ENCODE measurements at regions not wholly inside any gene's neighbourhood (a gene's known extent, or its start where the extent isn't known, plus 50 kb on each side); places are given as distances from the start of the nearest gene placed in this dataset.
"Not testable (repeated sequence)": the region's sequence is repeated elsewhere in the genome, so short reads cannot be mapped to it uniquely, and the experiment has no call there.

DNA sequence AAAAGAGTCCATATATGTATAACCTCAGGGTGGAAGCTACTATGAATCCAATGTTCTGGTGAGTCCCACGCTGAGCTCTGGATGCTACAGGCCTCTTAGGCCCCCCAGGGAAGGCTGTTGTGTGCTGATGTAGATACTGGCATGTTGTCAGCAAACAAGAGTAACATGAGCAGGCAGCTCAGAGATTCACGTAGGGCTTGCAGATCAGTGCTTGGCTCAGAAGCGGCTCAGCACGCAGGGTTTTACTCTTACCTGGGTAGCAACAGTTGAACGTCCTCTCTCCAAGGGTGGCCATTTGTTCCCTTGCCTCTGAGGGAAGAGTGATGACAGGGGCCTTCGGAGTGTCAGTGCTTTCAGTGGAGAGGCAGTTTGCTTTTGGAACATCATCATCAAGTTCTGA, 93.4 kb downstream of the ZFP64 start:
- no peak for DNase-seq

DNA sequence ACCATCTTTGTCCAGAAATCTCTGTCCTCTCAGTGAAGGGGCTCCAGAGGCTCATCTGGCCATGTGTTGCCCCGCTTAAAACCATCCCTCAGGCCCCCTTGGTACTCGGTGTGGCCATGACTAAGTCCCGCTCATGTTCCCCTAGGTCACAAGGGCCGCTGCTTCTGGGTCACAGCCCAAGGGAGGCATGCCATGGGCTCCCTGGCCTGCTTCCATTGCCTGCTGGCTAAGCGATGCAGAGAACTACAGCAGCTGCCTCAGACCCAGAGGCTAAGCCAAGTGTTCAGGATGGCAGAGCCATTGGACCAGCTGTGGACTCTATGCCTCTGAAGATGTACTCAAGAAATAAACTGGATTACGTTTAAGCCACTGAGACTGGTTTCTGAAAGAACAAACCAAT, 95.5 kb downstream of the ZFP64 start:
- no peak for DNase-seq

DNA sequence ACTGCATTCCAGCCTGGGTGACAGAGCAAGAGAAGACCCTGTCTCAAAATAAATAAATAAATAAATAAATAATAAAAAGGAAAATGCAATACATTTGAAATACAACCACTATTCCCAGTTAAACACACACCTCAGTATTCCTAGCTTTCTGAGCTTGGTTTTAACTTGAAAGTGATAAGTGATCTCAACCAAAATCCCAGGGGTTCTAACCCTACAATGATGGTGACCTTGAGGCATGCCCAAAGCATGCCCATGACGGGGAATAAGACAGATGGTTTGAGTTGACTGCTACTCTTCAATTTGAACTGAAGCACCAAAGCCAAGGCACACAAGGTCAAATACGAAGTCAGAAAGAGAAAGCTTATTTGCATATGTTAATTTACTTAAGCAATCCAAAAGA, 96.9 kb downstream of the ZFP64 start:
- no peak for DNase-seq

DNA sequence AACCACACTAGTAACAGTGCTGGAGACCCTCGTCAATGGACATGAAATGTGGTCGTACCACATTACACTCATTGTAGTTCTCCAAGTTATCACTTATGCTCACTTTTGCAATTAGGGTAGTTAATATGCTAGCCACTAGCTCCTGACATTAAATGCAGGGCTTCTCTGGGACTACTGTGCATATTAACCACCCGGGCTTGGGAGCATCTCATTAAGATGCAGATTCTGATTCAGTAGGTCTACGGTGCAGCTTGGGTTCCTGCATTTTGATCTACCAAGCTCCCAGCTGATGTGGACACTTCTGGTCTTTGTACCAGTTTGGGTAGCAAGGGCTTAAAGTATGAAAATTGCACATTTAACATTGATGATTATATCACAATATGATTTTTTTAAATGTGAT, 98.0 kb downstream of the ZFP64 start:
- no peak for DNase-seq

DNA sequence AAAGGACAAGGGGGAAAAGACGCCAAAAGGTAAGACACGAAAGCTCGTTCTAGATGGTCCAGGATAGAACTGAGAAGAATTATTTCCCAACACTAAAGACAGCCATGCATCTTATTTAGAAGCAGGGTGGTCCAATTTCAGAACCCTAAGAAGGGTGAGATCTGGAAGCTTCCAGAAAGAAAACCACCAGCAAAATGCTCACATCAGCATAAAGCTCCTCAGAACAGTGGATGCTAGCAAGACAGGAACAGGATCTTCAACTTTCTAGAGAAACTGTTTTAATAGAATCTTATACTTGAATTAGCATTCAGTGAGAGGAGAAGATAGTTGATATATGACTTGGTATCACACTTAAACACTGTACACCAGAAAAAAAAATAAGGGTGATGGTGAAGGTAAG, 101.5 kb downstream of the ZFP64 start:
- no peak for DNase-seq

DNA sequence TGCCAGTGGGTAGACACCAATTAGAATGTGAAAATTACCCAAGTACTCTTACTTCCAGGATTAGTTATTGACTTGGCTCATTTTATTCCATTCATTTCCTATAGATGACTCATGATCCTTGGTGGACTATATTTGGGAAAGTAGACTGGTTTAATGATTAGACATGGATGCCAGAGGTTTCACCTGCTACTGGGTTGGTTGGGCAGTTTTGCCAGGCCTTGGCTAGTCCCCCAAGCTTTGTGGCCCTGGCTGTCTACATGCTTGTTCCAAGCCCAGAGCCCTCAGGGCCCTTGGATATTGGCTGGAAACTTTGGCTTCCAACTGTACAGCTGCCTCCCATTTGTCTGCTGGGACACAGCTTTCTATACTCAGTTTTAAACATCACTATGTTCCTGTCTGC, 104.1 kb downstream of the ZFP64 start:
- no peak for DNase-seq

DNA sequence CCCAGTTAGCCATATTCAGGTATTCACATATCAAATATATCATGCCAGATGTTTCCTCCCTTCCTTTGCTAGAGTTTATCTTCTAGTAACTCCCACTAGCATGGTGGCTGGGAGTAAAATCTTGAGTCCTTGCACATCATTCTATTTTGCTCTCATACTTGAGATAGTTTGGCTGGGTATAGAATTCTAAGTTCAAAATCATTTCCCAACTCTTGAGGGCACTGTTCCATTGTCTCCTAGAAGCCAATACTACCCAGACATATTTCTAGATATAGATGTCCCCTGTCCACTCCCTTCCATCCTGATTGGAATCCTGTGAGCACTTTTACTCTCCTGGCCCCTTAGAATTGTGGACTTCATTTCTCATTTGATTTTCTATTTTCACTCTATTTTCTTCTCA, 104.7 kb downstream of the ZFP64 start:
- DNase-seq: no peak

DNA sequence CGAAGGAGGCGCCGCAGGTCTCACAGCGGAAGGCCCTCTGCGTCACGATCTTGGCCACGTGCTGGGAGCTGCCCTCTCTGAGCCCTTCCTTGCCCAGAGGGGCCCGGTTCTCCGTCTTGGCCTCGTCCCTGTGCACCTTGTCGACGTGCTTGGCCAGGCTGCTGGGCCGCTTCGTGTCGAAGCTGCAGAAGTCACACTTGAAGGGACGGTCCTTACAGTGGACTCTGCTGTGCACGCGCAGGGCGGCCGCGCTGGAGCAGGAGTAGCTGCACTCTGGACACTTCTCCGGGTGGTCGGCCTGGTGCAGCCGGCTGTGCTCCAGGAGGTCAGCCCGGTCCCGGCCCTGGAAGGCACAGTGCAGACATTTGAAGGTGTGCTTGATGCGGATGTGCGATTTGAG, 106.9 kb downstream of the ZFP64 start:
- DNase-seq: no peak

DNA sequence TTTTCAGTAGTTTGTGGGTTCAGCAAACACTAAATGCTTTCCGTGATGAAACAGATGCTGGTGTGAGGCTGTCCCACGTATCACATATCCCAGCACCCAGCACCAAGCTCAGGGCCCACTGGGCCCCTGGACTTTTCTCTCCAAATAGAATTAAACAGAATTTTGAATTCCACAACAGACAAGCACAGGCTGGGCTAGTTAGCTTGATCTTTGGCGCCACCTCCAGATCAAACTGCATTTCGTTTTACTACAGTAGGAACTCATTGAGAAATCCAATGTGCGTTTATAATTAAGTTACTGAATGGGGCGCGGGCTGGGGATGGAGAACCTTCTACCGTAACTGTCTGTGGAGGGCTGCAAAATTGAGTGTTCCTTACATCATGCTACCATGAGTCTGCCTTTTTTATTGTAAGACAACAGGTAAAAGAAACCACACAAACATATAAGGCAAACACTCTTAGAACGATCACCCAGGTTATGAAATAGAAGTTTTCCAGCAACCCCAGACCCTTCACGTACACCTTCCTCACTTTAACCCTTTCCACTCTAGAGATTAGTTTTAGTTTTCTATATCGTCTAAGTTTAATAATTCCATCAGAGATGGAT, 107.8 kb downstream of the ZFP64 start:
- no peak for DNase-seq

DNA sequence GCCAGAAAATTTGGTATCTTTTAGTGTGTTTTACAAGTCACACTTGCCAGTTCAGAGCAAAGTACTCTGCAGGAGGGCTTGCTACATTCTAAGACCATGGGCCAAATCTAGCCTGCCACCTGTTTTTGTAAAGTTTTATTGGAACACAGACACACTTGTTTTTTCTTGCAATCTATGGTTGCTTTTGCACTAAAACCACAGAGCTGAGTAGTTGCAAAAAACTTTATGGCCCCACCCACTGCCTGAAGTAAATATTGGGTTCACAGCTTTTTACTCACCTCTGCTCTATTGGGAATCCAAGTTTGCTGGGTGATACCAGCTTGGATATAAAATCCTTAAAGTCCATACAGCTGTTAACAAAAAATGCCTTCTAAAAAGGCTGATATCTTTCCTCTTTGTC, 109.0 kb downstream of the ZFP64 start:
- DNase-seq: no peak

DNA sequence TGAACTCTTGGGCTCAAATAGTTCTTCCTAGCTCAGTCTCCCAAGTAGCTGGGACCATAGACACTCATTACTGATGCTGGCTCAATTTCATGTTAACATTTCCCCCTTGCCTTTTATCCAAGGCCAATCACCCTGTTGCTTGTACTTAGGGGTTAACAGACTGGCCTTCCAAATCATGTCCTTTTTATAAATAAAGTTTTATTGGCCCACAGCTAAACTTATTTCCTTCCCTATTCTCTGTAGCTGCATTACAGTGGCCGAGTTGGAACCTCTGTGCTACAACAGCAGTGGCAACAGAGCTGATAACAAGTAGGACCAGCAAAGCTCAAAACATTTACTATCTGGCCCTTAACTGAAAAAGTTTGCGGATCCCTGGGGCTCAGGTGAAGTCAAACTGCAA, 109.8 kb downstream of the ZFP64 start:
- no peak for DNase-seq

DNA sequence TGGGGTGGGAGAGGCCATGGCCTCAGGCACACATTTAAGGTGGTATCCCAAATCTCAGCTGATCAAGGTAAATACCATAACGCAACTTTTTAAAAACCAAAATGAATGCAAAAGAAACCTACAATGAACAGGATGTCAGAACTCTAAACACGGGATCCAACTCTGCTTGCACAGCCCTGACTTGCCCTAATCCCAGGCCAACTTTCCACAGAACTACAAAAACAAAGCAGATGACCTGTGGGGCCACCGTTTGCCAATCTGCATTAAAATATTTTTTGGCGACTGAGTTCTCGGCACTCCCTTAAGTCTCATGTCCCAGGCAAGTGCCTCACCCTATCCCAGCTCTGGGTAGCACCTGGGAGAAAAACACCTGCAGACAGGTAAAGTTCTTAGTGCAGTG, 110.5 kb downstream of the ZFP64 start:
- DNase-seq: no peak

DNA sequence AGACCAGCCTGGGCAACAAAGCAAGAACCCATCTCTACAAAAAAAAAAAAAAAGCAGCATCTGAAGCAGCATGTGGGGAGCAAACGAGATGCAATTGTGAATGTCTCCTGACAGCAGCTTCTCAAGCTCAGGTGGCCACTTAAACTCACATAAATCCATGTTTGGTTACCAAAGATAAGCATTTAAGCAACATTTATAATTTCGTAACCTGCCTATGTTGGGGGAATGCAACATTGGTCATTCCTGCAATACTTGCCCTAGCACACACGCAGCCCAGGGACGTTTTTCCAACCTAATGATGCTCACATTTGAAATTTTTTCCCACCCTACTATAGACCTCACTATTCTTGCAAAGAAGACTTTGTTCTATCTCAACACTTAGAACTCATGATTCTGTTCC, 113.3 kb downstream of the ZFP64 start:
- DNase-seq: no peak

DNA sequence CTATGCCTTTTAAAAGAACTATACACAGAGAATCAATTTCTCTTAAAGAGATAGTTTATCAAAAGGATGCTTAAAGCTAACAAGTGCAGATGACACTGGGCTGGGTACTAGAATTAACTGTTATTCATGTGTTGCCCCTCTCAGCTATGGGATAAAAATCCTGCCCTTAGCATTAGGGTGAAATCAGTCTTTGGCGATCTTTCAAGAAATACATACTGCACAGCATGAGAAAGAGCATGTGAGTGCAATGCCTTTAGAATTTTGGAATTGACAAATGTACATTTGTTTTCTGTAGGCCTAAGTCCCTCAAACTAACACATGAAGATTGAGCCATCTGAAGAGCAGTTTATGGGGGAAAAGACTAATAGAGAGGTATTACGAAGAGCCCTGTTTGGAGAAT, 115.4 kb downstream of the ZFP64 start:
- DNase-seq: no peak

DNA sequence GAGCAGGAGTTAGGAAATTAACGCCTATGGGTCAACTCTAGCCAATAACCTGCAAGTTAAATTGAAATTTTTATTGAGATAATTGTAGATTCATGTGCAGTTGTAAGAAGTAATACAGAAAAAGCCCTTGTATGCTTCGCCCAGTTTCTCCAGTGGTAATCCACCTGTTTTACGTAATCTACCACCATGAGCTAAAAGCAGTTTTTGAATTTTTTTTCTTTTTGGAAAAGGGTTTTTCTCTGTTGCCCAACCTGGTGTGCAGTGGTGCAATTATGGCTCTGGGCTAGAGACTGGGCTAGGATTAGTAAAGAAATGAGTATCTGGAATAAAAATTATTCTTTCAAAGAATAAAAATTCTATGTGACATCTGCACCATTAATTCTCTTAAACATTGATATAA, 116.2 kb downstream of the ZFP64 start:
- no peak for DNase-seq

DNA sequence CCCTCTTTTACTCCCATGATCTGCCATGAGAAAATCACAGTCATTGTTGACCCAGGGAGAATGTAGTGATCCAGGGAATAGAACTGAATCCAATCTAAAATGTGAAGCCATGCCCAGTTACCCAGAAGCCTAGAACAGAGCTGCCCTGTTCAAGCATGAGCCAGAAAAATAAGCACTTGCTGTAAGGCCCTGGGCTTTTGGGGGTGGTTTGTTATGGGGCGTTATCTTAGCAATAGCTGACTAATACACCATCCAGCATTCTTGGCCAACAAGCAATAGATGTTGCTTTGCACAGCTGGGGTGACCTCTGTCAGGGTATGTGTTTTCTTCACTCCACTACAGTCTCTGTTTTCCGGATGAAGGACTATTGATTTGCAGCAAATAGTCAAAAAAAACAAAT, 120.4 kb downstream of the ZFP64 start:
- DNase-seq: no peak

DNA sequence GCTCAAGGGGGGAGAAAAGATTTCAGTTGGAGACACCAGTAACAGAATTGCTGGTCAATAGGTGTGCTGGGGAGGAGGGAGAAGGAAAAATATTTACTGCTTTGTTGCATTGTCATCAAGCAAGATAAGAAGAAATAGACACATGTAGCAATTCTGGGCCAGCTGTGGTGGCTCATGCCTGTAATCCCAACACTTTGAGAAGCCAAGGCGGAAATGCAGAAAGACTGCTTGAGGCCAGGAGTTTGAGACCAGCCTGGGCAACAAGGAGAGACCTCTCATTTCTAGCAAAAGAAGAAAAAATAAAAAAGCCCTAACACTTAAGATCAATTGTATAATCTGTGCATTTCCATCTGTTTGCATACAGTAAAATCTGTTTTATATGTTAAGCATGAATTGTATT, 126.6 kb downstream of the ZFP64 start:
- DNase-seq: no peak

DNA sequence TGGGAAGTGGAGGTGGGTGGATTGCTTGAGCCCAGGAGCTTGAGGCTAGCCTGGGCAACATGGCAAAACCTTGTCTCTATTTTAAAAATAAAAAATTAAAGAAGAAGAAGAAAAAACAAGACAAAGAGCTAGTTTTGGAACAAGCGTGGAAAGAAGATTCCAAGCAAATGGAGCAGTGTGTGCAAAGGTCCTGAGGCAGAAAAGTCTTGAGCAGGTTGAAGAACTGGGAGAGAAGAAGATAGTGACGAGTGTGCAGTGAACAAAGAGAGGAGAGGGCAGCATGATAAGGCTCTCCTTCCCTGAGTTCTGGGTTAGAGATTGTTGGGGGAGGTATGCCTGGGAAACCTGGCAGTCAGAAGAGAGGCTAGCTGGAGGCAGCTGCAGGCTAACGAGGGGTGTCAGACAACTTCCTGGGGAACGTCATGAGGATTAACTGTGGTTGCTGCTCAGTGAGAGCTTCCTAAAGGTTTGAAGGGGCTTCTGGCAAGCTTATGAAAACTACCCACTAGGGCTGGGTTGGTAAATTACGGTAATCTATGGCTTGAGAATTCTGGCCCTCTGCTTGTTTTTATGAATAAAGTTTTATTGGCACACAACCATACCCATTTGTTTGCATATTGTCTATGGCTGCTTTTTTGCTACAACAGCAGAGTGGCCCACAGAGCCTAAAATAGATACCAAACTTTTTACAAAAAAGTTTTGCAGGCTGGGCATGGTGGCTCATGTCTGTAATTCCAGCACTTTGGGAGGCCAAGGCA, 128.9 kb downstream of the ZFP64 start:
- DNase-seq: no peak

DNA sequence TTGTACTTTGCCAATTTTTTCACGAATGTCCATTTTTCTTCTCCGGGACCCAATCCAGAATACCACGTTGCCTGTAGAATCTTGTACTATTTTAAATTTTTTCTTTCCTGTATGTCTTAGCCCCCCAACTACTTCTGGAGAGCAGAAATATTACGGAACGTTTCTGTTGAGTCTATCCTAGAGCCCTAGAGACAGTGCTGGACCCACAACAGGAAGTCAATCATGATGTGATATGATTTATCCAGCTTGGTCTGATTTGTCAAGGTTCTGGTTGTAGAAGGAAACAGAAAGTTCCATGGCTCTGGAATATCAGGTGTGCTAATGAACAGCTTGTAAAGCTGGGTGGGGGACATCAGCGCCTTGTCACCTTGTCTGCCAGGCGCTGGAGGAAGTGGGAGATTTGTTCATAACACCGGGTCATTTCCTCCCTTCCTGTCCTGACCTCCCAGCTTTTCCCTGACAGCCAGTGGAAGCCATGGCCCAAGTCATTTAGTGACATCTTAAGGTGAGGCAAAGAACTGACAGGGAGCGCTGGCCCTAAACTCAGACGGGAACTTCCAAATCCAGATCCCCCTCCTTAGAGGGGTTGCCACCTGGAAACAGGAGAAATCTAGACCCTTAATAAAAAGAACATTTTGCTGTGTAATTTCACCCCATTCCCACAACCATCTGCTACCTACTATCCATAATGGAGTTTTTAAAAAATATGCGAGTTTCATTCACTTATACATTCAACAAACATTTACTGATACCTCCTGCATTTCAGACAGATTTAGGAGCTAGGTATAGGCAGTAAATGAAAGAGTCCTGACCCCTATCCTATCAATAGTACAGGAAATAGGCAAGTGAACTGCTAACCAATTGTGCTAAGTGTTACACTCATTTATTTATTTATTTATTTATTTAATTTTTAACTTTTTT, 130.5 kb downstream of the ZFP64 start:
- DNase-seq: no peak

DNA sequence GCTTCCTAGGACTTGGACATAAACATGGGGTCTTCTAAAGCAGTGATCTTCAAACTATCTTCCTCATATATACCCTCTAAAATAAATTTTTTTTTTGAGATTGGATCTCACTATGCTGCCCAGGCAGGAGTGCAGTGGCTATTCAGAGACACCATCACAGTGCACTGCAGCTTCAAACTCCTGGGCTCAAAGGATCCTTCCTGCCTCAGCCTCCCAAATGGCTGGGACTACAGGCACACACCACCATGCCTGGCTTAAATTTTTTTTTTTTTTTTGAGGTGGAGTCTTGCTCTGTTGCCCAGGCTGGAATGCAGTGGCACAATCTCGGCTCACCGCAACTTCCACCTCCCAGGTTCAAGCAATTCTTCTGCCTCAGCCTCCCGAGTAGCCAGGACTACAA, 134.4 kb downstream of the ZFP64 start:
- DNase-seq: not testable (repeated sequence)

DNA sequence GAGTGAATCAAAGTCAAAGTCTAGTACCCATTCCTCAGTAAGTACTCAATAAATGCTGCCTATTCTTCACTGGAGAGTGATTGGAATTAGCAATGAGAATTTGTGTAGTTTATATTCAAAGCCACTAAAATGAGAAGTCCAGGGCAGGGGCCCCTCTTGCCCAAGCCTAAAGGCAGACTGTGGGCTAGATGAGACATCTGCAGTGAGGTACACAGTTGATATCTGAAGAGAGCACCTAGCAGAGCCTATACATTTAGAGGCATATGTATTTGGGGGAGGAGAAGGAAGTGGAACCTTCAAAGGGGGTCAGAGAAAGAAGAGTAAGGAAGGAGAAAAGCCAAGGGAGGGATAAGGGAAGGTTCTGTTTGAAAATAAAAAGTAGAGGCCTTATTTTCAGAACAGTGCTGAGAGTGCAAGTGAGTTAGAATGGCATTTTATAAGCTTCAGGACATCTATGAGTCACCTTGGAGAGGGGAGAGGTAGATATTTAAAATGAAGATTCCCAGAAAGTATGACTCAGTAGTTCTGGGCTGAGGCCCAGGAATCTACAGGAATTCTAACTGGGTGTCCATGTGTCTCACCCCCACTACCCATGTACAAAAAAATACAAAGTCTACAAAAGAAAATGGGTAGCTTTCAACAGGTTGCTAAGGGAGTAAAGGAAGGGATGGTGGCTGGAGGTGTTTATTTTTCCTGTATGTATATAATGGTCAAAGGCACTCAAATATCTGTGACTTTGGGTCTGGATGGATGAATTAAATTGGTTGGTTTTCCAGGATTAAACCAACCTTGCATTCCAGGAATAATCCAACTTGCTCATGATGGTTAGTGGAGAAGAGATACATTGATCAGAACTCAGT, 135.1 kb downstream of the ZFP64 start:
- DNase-seq: no peak

DNA sequence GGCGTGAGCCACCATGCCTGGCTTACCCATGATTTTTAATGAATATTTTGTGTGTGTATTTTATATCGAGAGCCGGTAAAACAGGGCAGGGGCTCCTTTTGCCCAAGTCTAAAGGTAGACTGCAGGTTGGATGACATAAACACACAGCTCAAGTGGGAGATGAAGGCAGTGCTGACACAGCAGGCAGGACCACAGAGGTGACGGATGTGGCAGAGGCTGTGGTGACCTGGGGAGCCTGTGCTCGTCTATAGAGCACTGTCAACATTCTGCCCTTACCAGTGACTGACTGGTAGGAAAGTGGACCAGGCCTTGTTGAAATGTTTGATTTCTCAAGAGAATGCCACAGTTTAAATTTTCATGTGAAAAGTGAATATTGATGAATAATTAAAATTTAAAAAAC, 137.5 kb downstream of the ZFP64 start:
- DNase-seq: no peak

Data from NCI-H524 treated with DMSO at 0.1 percent for 48 hours (cell line).